MM.1S (cell line): ENCODE measurements at regions not wholly inside any gene's neighbourhood (a gene's known extent, or its start where the extent isn't known, plus 50 kb on each side); places are given as distances from the start of the nearest gene placed in this dataset.
"Not testable (repeated sequence)": the region's sequence is repeated elsewhere in the genome, so short reads cannot be mapped to it uniquely, and the experiment has no call there.

Experiments used
- DNase-seq: peaks from one replicate; pipeline ENCODE4 v3.0.0-alpha.2; 2015
- H2AFZ ChIP-seq: fragments of 300-600 bp; sonication (generic); 2 replicates; pipeline ENCODE4 v1.6.0; 2016; ENCODE audit warnings: antibody characterized with exemption, low read length
- H3F3A ChIP-seq: fragments of 300-600 bp; sonication (generic); 2 replicates; pipeline ENCODE4 v1.6.1; 2016; ENCODE audit warnings: mild to moderate bottlenecking, antibody characterized with exemption, low read length, moderate library complexity, mixed read lengths; ENCODE audit not compliant: insufficient read depth
- H3K27ac ChIP-seq: fragments of 300-600 bp; sonication (generic); 2 replicates; pipeline ENCODE4 v1.5.1; 2016; ENCODE audit warnings: mild to moderate bottlenecking, low read length
- H3K27me3 ChIP-seq: fragments of 300-600 bp; sonication (generic); replicated peaks from 2 replicates; pipeline ENCODE4 v1.6.0; 2016; ENCODE audit warnings: low read length; ENCODE audit not compliant: insufficient read depth
- H3K36me3 ChIP-seq: fragments of 300-600 bp; sonication (generic); replicated peaks from 2 replicates; pipeline ENCODE4 v1.6.1; 2016; ENCODE audit warnings: mild to moderate bottlenecking, low read length, mixed read lengths; ENCODE audit not compliant: insufficient read depth
- H3K4me1 ChIP-seq: fragments of 300-600 bp; sonication (generic); 2 replicates; pipeline ENCODE4 v1.6.1; 2016; ENCODE audit warnings: low read length, mixed read lengths
- H3K4me2 ChIP-seq: fragments of 300-600 bp; sonication (generic); 2 replicates; pipeline ENCODE4 v1.6.0; 2016; ENCODE audit warnings: low read depth, low read length
- H3K4me3 ChIP-seq: fragments of 300-600 bp; sonication (generic); 2 replicates; pipeline ENCODE4 v1.5.1; 2016; ENCODE audit warnings: low read length, mixed read lengths
- H3K79me2 ChIP-seq: fragments of 300-600 bp; sonication (generic); 2 replicates; pipeline ENCODE4 v1.6.1; 2016; ENCODE audit warnings: mixed run types, low read length, mixed read lengths
- H3K9ac ChIP-seq: fragments of 300-600 bp; sonication (generic); 2 replicates; pipeline ENCODE4 v1.6.1; 2016; ENCODE audit warnings: low read length, mixed read lengths
- H3K9me2 ChIP-seq: fragments of 300-600 bp; sonication (generic); replicated peaks from 2 replicates; pipeline ENCODE4 v1.6.1; 2016; ENCODE audit warnings: mild to moderate bottlenecking, low read length, mixed read lengths; ENCODE audit not compliant: insufficient read depth
- H3K9me3 ChIP-seq: fragments of 300-600 bp; sonication (generic); replicated peaks from 2 replicates; pipeline ENCODE4 v1.6.1; 2016; ENCODE audit warnings: mild to moderate bottlenecking, low read length, mixed read lengths; ENCODE audit not compliant: insufficient read depth
- H4K20me1 ChIP-seq: fragments of 300-600 bp; sonication (generic); 2 replicates; pipeline ENCODE4 v1.6.1; 2016; ENCODE audit warnings: mild to moderate bottlenecking, low read length, moderate library complexity, mixed read lengths; ENCODE audit not compliant: insufficient read depth
- CTCF ChIP-seq: fragments of 300-600 bp; sonication (generic); IDR thresholded peaks from 2 replicates; pipeline ENCODE4 v1.5.1; 2016; ENCODE audit warnings: antibody characterized with exemption, low read length, mixed read lengths
- EZH2 ChIP-seq: fragments of 300-600 bp; sonication (generic); optimal IDR thresholded peaks from 2 replicates; pipeline ENCODE3; 2017; ENCODE audit warnings: low read depth, mild to moderate bottlenecking, antibody characterized with exemption, low read length, mixed read lengths
- EZH2phosphoT487 ChIP-seq: fragments of 300-600 bp; sonication (generic); IDR thresholded peaks from 2 replicates; pipeline ENCODE4 v1.6.1; 2018; ENCODE audit warnings: antibody characterized with exemption, low read length

- no peaks in the 10 kb centered on the region for H3K9me2 ChIP-seq
- no peak overlapping the region for H3K27ac ChIP-seq
- TF ChIP-seq CTCF (no peak), EZH2phosphoT487 (no peak), EZH2 (no peak)
- no peak for DNase-seq
- H3K4me3 ChIP-seq = no peak overlapping the region
- no peaks in the 10 kb centered on the region for H3K9me3 ChIP-seq
- no peaks in the 10 kb centered on the region for H4K20me1 ChIP-seq
- H3K4me2 ChIP-seq = no peak overlapping the region
- no peaks in the 10 kb centered on the region for H3K36me3 ChIP-seq
- no peak overlapping the region for H2AFZ ChIP-seq
- H3K79me2 ChIP-seq = no peaks in the 10 kb centered on the region
- peaks cover 6% of the 10 kb centered on the region for H3K4me1 ChIP-seq
- no peaks in the 10 kb centered on the region for H3K27me3 ChIP-seq
- no peaks in the 10 kb centered on the region for H3F3A ChIP-seq
- no peak overlapping the region for H3K9ac ChIP-seq
Measured at GRCh38 chr9:85081963-85082362, 412.4 kb downstream of the NTRK2 start.

- Histone ChIP-seq H3K27me3 (no peaks in the 10 kb centered on the region), H4K20me1 (no peaks in the 10 kb centered on the region), H2AFZ (no peak overlapping the region), H3K9me2 (no peaks in the 10 kb centered on the region), H3K9ac (no peak overlapping the region), H3K79me2 (no peaks in the 10 kb centered on the region), H3K4me2 (no peak overlapping the region), H3K4me1 (no peaks in the 10 kb centered on the region), H3F3A (no peaks in the 10 kb centered on the region), H3K9me3 (no peaks in the 10 kb centered on the region), H3K36me3 (no peaks in the 10 kb centered on the region), H3K4me3 (no peak overlapping the region), H3K27ac (no peak overlapping the region)
- DNase-seq = no peak
- TF ChIP-seq EZH2phosphoT487 = no peak
- no peak for TF ChIP-seq EZH2
- no peak for TF ChIP-seq CTCF
Measured at GRCh38 chr9:85079349-85079748, 409.8 kb downstream of the NTRK2 start.

- Histone ChIP-seq H3F3A (no peaks in the 10 kb centered on the region), H3K36me3 (no peaks in the 10 kb centered on the region), H2AFZ (no peak overlapping the region), H3K79me2 (no peaks in the 10 kb centered on the region), H3K27ac (no peak overlapping the region), H3K9ac (no peak overlapping the region), H3K4me3 (no peak overlapping the region), H3K27me3 (no peaks in the 10 kb centered on the region), H3K9me2 (no peaks in the 10 kb centered on the region), H4K20me1 (no peaks in the 10 kb centered on the region), H3K4me1 (no peaks in the 10 kb centered on the region), H3K9me3 (no peaks in the 10 kb centered on the region), H3K4me2 (no peak overlapping the region)
- DNase-seq = no peak
- TF ChIP-seq EZH2phosphoT487 (no peak), EZH2 (no peak), CTCF (no peak)
Measured at GRCh38 chr9:85077944-85078343, 408.4 kb downstream of the NTRK2 start.

GRCh38 chr9:85077146-85077545 lies 407.6 kb downstream of the NTRK2 start:
- not testable (repeated sequence) for H3K4me3 ChIP-seq, H3K9ac ChIP-seq, H3K4me2 ChIP-seq

More at GRCh38 chr9:85077146-85077545, 407.6 kb downstream of the NTRK2 start:
- H3K36me3 ChIP-seq, H3K27me3 ChIP-seq, H3K9me2 ChIP-seq, H3F3A ChIP-seq, H2AFZ ChIP-seq, H3K79me2 ChIP-seq, H3K4me1 ChIP-seq, H4K20me1 ChIP-seq, H3K9me3 ChIP-seq, DNase-seq, H3K27ac ChIP-seq: not testable (repeated sequence)
